Right atrium auricular region (tissue), 2 donors: ENCODE measurements at regions not wholly inside any gene's neighbourhood (a gene's known extent, or its start where the extent isn't known, plus 50 kb on each side); places are given as distances from the start of the nearest gene placed in this dataset.

ENCODE experiments used
- DNase-seq: peaks from one replicate; pipeline ENCODE4 v3.0.0-alpha.2; 2019; ENCODE audit warnings: low spot score
- H3K27ac ChIP-seq, 2 donors: fragments of 200-600 bp; sonication (generic); 1 replicate in 1 of 2; 2 replicates in 1 of 2; pipeline ENCODE4 v1.5.1; 2016 to 2019
- H3K27me3 ChIP-seq, 2 donors: fragments of 200-600 bp; sonication (generic); one replicate each; pipeline versions ENCODE4 v1.5.1 to v1.6.0; 2017 to 2019
- H3K36me3 ChIP-seq: fragments of 200-600 bp; sonication (generic); one replicate; pipeline ENCODE4 v1.5.1; 2016
- H3K4me1 ChIP-seq, 2 donors: fragments of 200-600 bp; sonication (generic); one replicate each; pipeline versions ENCODE4 v1.5.1 to v1.6.0; 2017 to 2019
- H3K4me3 ChIP-seq, 2 donors: fragments of 200-600 bp; sonication (generic); 1 replicate in 1 of 2; 2 replicates in 1 of 2; pipeline ENCODE4 v1.5.1; 2017 to 2019; ENCODE audit warnings: mild to moderate bottlenecking in 1 of 2, moderate library complexity in 1 of 2
- H3K9me3 ChIP-seq, 2 donors: fragments of 200-600 bp; sonication (generic); one replicate each; pipeline ENCODE4 v1.5.1; 2019
- CTCF ChIP-seq, 2 donors: fragments of 200-600 bp; sonication (generic); IDR thresholded peaks; one replicate each; pipeline ENCODE4 v1.5.1; 2019; ENCODE audit warnings: antibody characterized with exemption in 2 of 2

- no peak for TF ChIP-seq CTCF (IDR thresholded peaks at IDR 0.05)
- no peak for DNase-seq
- Histone ChIP-seq H3K27me3 (no peaks in the 10 kb centered on the region), H3K36me3 (no peaks in the 10 kb centered on the region), H3K27ac (no peak overlapping the region), H3K9me3 (no peaks in the 10 kb centered on the region), H3K4me1 (no peaks in the 10 kb centered on the region), H3K4me3 (no peak overlapping the region)
These were observed 146.5 kb upstream of the DTNBP1 start for GRCh38 chr6:15809367-15809766.

GRCh38 chr6:15804164-15805154, 141.6 kb upstream of the DTNBP1 start:
- Histone ChIP-seq H3K36me3 (no peaks in the 10 kb centered on the region), H3K4me3 (no peak overlapping the region), H3K4me1 (no peaks in the 10 kb centered on the region), H3K27me3 (no peaks in the 10 kb centered on the region), H3K9me3 (no peaks in the 10 kb centered on the region), H3K27ac (no peak overlapping the region)
- DNase-seq, result no peak
- TF ChIP-seq CTCF (IDR thresholded peaks at IDR 0.05), result no peak

- H3K9me3 ChIP-seq, result peaks cover 0 to 4% of the 10 kb centered on the region in 2 donors
- DNase-seq, result no peak
- no peaks in the 10 kb centered on the region for H3K27me3 ChIP-seq
- H3K4me1 ChIP-seq, result no peaks in the 10 kb centered on the region
- no peaks in the 10 kb centered on the region for H3K36me3 ChIP-seq
- no peak overlapping the region for H3K27ac ChIP-seq
- no peak for TF ChIP-seq CTCF (IDR thresholded peaks at IDR 0.05)
- no peak overlapping the region for H3K4me3 ChIP-seq
These were observed 139.6 kb upstream of the DTNBP1 start for GRCh38 chr6:15802466-15802865.

GRCh38 chr6:15801912-15802311, 139.1 kb upstream of the DTNBP1 start:
- DNase-seq, result no peak

GRCh38 chr6:15800841-15801617, 138.2 kb upstream of the DTNBP1 start:
- H3K27me3 ChIP-seq, result no peaks in the 10 kb centered on the region
- H3K27ac ChIP-seq, result no peak overlapping the region
- no peak for DNase-seq
- H3K4me3 ChIP-seq, result no peak overlapping the region
- H3K36me3 ChIP-seq, result no peaks in the 10 kb centered on the region
- peaks cover 0 to 4% of the 10 kb centered on the region in 2 donors for H3K9me3 ChIP-seq
- peaks cover 0 to 9% of the 10 kb centered on the region in 2 donors for H3K4me1 ChIP-seq
- TF ChIP-seq CTCF (IDR thresholded peaks at IDR 0.05), result no peak

More at GRCh38 chr6:15801912-15802311, 139.1 kb upstream of the DTNBP1 start:
- no peaks in the 10 kb centered on the region for H3K27me3 ChIP-seq
- H3K4me1 ChIP-seq, result peaks cover 0 to 2% of the 10 kb centered on the region in 2 donors
- no peak overlapping the region for H3K4me3 ChIP-seq
- H3K27ac ChIP-seq, result no peak overlapping the region
- H3K36me3 ChIP-seq, result no peaks in the 10 kb centered on the region
- H3K9me3 ChIP-seq, result peaks cover 0 to 4% of the 10 kb centered on the region in 2 donors
- no peak for TF ChIP-seq CTCF (IDR thresholded peaks at IDR 0.05)
